Osteoblast (primary cell): ENCODE measurements at regions not wholly inside any gene's neighbourhood (a gene's known extent, or its start where the extent isn't known, plus 50 kb on each side); places are given as distances from the start of the nearest gene placed in this dataset.

Experiments used
- DNase-seq: peaks from one replicate; pipeline ENCODE4 v3.0.0; 2011; ENCODE audit warnings: low spot score, mixed read lengths; ENCODE audit not compliant: insufficient read length; ENCODE audit errors: missing footprints
- H2AFZ ChIP-seq: 2 replicates; pipeline ENCODE4 v1.6.0; 2011; ENCODE audit warnings: mild to moderate bottlenecking, low read length
- H3K27ac ChIP-seq: 2 replicates; pipeline ENCODE4 v1.5.1; 2011; ENCODE audit warnings: mild to moderate bottlenecking, low read depth, low read length, moderate library complexity
- H3K27me3 ChIP-seq: 2 replicates; pipeline ENCODE4 v1.6.0; 2012; ENCODE audit warnings: mild to moderate bottlenecking, control low read depth, inconsistent platforms, low read length, moderate library complexity; ENCODE audit not compliant: insufficient read depth
- H3K36me3 ChIP-seq: 2 replicates; pipeline ENCODE4 v1.5.1; 2011; ENCODE audit warnings: mild to moderate bottlenecking, low read length, control low read depth, moderate library complexity; ENCODE audit not compliant: insufficient read depth
- H3K4me1 ChIP-seq: 2 replicates; pipeline ENCODE4 v1.5.1; 2011; ENCODE audit warnings: mild to moderate bottlenecking, low read length, control low read depth, moderate library complexity; ENCODE audit not compliant: insufficient read depth
- H3K4me2 ChIP-seq: 2 replicates; pipeline ENCODE4 v1.6.0; 2011; ENCODE audit warnings: mild to moderate bottlenecking, low read length; ENCODE audit not compliant: insufficient read depth
- H3K4me3 ChIP-seq: fragments of 200-600 bp; sonication (generic); 3 replicates; pipeline ENCODE4 v1.5.1; 2012; ENCODE audit warnings: mild to moderate bottlenecking, low read length, inconsistent platforms; ENCODE audit not compliant: insufficient read depth
- H3K79me2 ChIP-seq: 2 replicates; pipeline ENCODE4 v1.6.0; 2012; ENCODE audit warnings: mild to moderate bottlenecking, low read length, control low read depth, inconsistent platforms; ENCODE audit not compliant: insufficient read depth
- H3K9me3 ChIP-seq: 2 replicates; pipeline ENCODE4 v1.5.1; 2011; ENCODE audit warnings: low read depth, low read length, control low read depth
- H4K20me1 ChIP-seq: 2 replicates; pipeline ENCODE4 v1.6.0; 2012; ENCODE audit warnings: mild to moderate bottlenecking, low read length, control low read depth; ENCODE audit not compliant: insufficient read depth
- CTCF ChIP-seq: IDR thresholded peaks from 2 replicates; pipeline ENCODE4 v1.5.1; 2011; ENCODE audit warnings: mild to moderate bottlenecking, low read depth, low read length, moderate library complexity; ENCODE audit errors: extremely low read depth

DNA sequence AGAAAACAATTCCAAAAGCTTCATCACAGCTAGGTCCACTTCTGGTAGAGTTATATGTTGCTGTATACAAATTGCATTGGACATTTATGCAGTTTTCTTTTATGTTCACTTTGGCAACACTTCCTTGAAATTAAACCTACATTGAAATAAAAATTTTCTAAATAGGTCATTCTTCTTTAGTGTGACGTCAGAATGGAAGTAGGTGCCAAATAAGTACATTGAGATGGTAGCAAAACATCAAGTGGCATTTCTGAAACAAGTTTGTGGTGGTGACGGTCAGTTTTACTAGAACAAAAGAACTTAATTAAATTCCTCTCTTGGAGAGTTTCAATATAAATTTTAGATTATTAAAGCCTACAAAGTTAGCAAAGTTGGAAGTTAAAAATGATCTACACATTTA, 895.1 kb downstream of the CDH9 start:
- Histone ChIP-seq H3K79me2 (no peaks in the 10 kb centered on the region), H2AFZ (no peak overlapping the region), H3K4me3 (no peak overlapping the region), H3K27ac (no peak overlapping the region), H3K4me1 (no peaks in the 10 kb centered on the region), H4K20me1 (no peaks in the 10 kb centered on the region), H3K36me3 (no peaks in the 10 kb centered on the region), H3K9me3 (no peaks in the 10 kb centered on the region), H3K4me2 (no peak overlapping the region), H3K27me3 (no peaks in the 10 kb centered on the region)
- no peak for DNase-seq
- no peak for TF ChIP-seq CTCF

DNA sequence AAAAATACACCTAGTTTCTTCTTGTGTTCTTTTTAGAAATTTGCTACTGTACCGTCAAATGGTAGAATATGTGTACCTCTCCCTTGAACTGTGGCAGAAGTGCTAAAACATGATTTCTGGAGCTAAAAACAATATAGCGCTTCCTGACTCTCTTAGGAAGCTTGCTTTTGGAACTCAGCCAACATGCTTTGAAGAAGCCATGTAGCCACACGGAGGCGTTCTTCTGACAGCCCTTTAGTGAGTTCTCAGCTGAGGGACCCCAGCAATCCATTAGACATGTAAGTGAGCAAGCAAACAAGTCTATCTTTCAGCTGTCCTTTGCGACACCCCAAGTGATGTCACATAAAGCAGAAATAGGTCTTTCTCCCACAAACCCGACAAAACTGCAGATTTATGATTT, 917.0 kb downstream of the CDH9 start:
- no peak overlapping the region for H2AFZ ChIP-seq
- no peak overlapping the region for H3K4me2 ChIP-seq
- DNase-seq, result peak; percentile 0
- TF ChIP-seq CTCF, result no peak
- H3K27me3 ChIP-seq, result no peaks in the 10 kb centered on the region
- H3K9me3 ChIP-seq, result no peaks in the 10 kb centered on the region
- no peaks in the 10 kb centered on the region for H4K20me1 ChIP-seq
- no peak overlapping the region for H3K4me3 ChIP-seq
- H3K4me1 ChIP-seq, result no peaks in the 10 kb centered on the region
- H3K36me3 ChIP-seq, result no peaks in the 10 kb centered on the region
- H3K79me2 ChIP-seq, result no peaks in the 10 kb centered on the region
- H3K27ac ChIP-seq, result no peak overlapping the region

GRCh38 chr5:26104175-26104574, 934.2 kb downstream of the CDH9 start:
- Histone ChIP-seq H3K4me1 (no peaks in the 10 kb centered on the region), H3K27ac (no peak overlapping the region), H4K20me1 (no peaks in the 10 kb centered on the region), H3K27me3 (no peaks in the 10 kb centered on the region), H3K4me2 (no peak overlapping the region), H3K36me3 (no peaks in the 10 kb centered on the region), H3K4me3 (no peak overlapping the region), H3K79me2 (no peaks in the 10 kb centered on the region), H3K9me3 (no peaks in the 10 kb centered on the region), H2AFZ (no peak overlapping the region)
- TF ChIP-seq CTCF, result no peak
- DNase-seq, result no peak

- Histone ChIP-seq H3K4me1 (no peaks in the 10 kb centered on the region), H3K4me2 (no peak overlapping the region), H2AFZ (no peak overlapping the region), H4K20me1 (no peaks in the 10 kb centered on the region), H3K27ac (no peak overlapping the region), H3K27me3 (no peaks in the 10 kb centered on the region), H3K79me2 (no peaks in the 10 kb centered on the region), H3K9me3 (no peaks in the 10 kb centered on the region), H3K36me3 (no peaks in the 10 kb centered on the region), H3K4me3 (no peak overlapping the region)
- no peak for TF ChIP-seq CTCF
- DNase-seq, result no peak
Observed at GRCh38 chr5:26060212-26060611, 978.2 kb downstream of the CDH9 start.
